GM21360 (cell line): ENCODE measurements at regions not wholly inside any gene's neighbourhood (a gene's known extent, or its start where the extent isn't known, plus 50 kb on each side); places are given as distances from the start of the nearest gene placed in this dataset.
"Not testable (repeated sequence)": the region's sequence is repeated elsewhere in the genome, so short reads cannot be mapped to it uniquely, and the experiment has no call there.

Experiments used
- ATAC-seq: cut with Tn5 transposase; IDR thresholded peaks from one replicate; pipeline ENCODE4 v1.9.1; 2021; ENCODE audit warnings: mild to moderate bottlenecking, moderate library complexity; ENCODE audit not compliant: unreplicated experiment

- ATAC-seq = no peak
Observed at GRCh38 chr9:34907044-34907443, 51.0 kb upstream of the PHF24 start.

- peak; percentile 63 for ATAC-seq
Observed at GRCh38 chr9:34899535-34900158, 58.4 kb upstream of the PHF24 start.

- ATAC-seq = no peak
Observed at GRCh38 chr9:34898846-34899245, 59.2 kb upstream of the PHF24 start.

GRCh38 chr9:34896112-34896511, 62.0 kb upstream of the PHF24 start:
- no peak for ATAC-seq

- ATAC-seq = no peak
Observed at GRCh38 chr9:34892886-34893285, 65.2 kb upstream of the PHF24 start.

- ATAC-seq = no peak
Observed at GRCh38 chr9:34891386-34891785, 66.7 kb upstream of the PHF24 start.

- ATAC-seq = no peak
Observed at GRCh38 chr9:34887841-34888240, 70.2 kb upstream of the PHF24 start.

- ATAC-seq = no peak
Observed at GRCh38 chr9:34884747-34885189, 73.3 kb upstream of the PHF24 start.

- no peak for ATAC-seq
Observed at GRCh38 chr9:34876096-34876495, 82.0 kb upstream of the PHF24 start.

- no peak for ATAC-seq
Observed at GRCh38 chr9:34869390-34869789, 88.7 kb upstream of the PHF24 start.

GRCh38 chr9:34866614-34867013, 91.5 kb upstream of the PHF24 start:
- no peak for ATAC-seq

GRCh38 chr9:34863426-34863825, 94.7 kb upstream of the PHF24 start:
- ATAC-seq = no peak

GRCh38 chr9:34862836-34863235, 95.2 kb upstream of the PHF24 start:
- ATAC-seq = no peak

- no peak for ATAC-seq
Observed at GRCh38 chr9:34862043-34862442, 96.0 kb upstream of the PHF24 start.

GRCh38 chr9:34855016-34855415, 103.1 kb upstream of the PHF24 start:
- ATAC-seq = not testable (repeated sequence)

- no peak for ATAC-seq
Observed at GRCh38 chr9:34830068-34830467, 120.1 kb upstream of the CCL21 start.

GRCh38 chr9:34826999-34827538, 117.1 kb upstream of the CCL21 start:
- no peak for ATAC-seq

- no peak for ATAC-seq
Observed at GRCh38 chr9:34825775-34826174, 115.8 kb upstream of the CCL21 start.

- ATAC-seq = no peak
Observed at GRCh38 chr9:34823778-34824177, 113.8 kb upstream of the CCL21 start.

- no peak for ATAC-seq
Observed at GRCh38 chr9:34810187-34810524, 100.2 kb upstream of the CCL21 start.

GRCh38 chr9:34809504-34810186, 99.7 kb upstream of the CCL21 start:
- ATAC-seq = no peak

GRCh38 chr9:34802916-34803315, 93.0 kb upstream of the CCL21 start:
- ATAC-seq = no peak

GRCh38 chr9:34797367-34797766, 87.4 kb upstream of the CCL21 start:
- ATAC-seq = no peak
